Superior temporal gyrus (tissue), 1 donor: ENCODE measurements at regions not wholly inside any gene's neighbourhood (a gene's known extent, or its start where the extent isn't known, plus 50 kb on each side); places are given as distances from the start of the nearest gene placed in this dataset.

ENCODE experiments used
- DNase-seq: peaks from one replicate; pipeline ENCODE4 v3.0.0-alpha.2; 2016; ENCODE audit errors: extremely low spot score

DNA sequence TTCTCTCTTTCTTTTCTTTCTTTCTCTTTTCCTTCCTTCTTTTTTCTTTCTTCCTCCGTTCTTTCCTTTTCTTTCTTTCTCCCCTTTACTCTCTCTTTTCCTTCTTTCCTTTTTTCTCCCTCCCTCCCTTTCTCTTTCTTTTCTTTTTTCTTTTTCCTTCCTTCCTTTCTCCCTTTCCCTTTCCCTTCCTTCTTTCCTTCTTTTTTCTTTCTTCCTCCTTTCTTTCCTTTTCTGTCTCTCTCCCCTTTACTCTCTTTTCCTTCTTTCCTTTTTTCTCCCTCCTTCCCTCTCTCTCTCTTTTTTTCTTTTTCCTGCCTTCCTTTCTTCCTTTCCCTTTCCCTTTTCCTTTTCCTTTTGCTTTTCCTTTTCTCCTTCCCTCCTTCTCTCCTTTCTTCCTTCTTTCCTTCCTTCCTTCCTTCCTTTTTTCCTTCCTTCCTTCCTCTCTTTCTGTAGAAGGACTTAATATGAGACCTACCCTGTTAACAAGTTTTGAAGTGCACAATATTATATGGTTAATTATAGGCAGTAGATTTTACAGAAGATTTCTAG is 142.7 kb upstream of the CD180 start:
- no peak for DNase-seq

DNA sequence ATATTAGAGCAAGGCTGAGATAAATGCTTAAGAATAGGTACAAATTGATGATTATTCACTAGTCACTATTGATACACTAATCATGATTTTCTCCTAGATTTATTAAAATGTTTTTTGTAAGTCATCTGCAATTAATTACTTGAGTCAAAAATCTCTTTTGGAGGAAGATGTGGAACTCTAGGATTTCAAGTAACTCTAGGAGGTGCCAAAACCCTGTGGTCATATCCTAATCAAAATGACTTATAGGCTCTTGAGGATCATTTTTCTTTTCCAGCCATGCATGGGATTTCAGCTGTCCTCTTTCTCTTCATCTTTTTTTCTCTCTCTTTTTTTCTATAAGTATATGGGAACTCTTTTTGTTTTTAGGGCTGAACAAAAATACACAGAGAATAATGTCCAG is 141.8 kb upstream of the CD180 start:
- no peak for DNase-seq

DNA sequence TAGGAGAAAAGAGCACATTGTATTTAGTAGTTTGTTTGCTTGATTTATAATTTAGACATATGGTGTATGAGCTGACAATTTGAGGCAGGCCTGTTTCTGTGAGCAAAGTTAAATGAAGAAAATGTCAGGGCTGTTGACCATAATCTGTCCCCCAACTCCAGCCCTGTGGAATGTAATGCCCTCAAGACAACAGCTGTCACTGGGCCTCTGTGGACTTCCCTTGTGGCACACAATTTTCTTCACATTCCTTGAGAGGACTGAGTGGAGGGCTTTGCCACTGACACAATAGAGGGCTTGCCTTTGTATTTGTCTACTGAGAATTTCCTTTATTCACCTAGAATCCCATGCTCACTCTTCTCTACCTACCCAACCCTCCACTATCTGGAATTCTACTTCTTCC is 141.2 kb upstream of the CD180 start:
- no peak for DNase-seq

DNA sequence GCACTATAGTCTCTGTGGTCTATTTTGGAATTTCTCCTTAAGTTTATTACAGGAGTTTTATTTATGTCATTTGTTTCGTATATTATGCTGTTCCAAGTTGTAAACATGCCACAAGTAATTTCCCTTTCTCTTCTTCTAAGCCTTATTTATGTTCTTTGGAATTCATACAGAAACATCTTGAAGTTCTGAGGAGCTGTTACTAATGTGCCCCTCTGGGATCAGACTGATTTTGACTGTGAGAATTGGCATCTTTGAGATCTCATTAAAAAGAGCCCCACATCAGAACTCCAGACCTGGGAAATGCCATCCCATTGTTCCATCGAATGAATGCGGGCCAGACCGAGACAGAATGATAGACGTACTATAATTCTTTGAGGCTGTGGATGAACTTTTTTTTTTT is 138.8 kb upstream of the CD180 start:
- DNase-seq = no peak

DNA sequence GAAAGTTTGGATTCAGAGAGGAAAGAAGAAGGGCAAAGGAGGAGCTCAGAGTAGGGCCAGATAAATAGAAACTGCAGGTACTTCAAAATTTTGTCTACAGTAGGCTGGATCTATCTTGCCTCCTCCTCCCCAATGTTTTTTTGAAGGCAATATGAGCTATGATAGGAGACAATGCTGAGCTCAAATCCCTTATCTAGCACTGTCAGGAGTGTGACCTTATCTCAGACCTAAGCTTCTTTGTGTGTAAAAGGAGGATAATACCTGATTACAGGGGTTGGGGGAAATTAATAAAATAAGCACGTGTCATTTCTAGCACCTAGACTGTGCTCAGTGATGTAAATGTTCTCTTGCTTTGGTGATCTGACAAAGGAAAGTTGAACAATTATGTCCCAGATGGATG is 137.8 kb upstream of the CD180 start:
- DNase-seq = no peak

DNA sequence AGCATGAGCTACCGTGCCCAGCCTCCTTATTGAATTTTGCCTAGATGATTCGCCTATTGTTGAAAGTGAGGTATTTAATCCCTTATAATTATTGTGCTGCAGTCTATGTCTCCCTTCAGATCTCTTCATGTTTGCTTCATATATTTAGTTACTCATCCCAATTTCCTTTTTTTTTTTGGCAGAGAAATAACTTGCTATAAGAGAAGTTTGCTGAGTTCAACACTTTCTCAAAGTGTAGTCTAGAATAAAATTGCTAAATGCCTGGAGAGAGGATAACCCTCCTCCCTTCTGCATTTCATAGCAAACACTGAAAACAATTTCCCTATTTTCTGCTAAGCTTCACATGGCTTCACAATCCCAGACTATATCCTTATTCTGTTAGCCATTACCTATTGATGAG is 136.6 kb upstream of the CD180 start:
- no peak for DNase-seq

DNA sequence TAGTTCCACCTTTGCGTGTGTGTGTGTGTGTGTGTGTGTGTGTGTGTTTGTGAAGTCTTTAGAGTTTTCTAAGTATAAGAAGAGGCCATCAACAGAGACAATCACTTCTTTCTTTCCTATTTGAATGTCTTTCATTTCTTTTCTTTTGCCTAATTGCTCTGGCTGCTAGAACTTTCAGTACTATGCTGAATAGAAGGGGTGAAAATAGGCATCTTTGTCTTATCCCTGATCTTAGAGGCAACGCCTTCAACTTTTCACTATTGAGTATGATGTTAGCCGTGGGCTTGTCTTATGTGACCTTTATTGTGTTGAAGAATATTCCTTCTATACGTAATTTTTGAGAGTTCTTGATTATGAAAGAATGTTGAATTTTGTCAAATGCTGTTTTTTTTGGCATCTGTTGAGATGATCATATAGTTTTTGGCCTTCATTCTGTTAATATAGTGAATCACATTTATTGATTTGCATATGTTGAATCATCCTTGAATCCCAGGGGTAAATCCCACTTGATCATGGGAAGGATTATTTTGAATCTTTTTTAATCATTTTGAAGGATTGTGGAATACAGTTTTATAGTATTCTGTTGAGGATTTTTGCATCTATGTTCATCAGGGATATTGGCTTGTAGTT is 134.8 kb upstream of the CD180 start:
- DNase-seq = no peak

DNA sequence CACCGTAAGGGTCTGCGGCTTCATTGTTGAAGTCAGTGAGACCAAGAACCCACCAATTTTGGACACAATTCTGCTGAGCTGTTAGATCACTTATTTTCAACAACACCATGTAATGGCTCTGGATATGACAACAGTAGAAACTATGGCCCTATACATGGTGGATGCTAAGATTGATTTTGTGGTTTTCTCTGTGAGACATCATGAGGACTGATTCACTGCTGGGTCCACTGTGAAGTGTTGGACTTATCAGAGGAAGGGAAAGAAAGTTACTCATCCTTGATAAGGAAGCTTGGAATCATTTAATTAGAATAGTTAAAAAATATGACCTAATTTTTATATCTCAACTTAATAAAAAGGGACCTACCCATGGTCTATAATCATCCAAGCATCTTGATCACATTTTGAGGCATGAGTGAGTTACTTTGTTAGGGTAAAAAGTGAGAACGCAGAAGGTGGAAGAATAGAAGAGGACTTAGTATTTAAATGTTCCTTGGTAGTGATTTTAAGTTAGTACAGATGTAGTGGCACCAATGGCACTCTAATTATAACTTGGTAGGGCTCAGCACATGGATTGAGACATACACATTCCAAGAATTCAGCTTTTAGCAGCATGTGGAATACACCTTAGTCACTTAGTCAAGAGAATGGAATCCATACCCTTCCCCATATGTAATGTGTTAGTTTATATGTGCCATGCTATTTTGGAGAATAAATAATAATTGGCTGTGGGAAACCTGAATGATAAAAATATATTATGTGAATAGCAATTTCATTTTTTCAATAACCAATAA is 123.5 kb upstream of the CD180 start:
- DNase-seq = no peak

DNA sequence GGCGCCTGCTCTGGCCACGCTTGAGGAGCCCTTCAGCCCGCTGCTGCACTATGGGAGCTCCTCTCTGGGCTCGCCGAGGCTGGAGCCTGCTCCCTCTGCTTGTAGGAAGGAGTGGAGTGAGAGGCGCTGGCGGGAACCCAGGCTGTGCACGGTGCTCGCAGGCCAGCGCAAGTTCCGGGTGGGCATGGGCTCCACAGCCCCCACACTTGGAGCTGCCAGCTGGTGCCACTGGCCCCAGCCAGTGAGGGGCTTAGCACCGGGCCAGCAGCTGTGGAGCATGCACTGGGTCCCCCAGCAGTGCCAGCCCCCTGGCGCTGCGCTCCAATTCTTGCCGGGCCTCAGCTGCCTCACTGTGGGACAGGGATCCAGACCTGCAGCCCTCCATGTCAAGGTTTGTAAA is 122.1 kb upstream of the CD180 start:
- no peak for DNase-seq

DNA sequence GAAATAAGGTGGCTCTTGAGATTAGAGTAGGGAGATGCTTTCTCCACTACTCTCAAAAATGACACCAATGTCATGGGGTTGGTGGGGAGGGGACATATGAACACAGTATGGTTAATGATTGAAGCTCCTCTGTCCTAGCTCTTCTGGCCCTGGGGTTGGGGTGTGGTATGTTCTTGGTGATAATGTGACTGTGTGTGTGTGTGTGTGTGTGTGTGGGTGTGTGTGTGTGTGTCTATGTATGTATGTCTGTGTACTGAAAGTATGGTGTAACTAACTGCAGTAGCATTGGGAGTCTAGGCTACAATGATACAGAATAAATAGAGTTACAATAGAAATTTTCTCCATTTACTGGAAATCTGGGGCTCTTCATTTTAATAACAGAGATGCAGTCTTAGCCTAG is 121.0 kb upstream of the CD180 start:
- no peak for DNase-seq

DNA sequence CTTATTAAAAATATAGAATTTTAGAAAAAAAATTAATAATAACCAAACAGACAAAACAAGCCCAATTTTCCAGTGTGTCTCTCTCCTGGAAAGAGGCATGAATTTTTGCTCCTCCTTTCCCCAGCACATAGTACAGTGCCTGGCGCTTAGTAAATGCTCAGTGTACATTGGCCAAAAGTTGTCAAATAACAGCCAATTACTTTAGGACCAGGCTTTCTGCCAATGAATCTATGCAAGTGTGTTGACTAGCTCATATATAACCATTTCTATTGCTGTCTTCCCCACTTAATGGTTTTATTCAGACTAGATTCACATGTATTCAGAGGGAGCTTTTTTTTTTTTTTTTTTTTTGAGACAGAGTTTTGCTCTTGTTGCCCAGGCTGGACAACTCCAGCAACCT is 120.1 kb upstream of the CD180 start:
- no peak for DNase-seq

DNA sequence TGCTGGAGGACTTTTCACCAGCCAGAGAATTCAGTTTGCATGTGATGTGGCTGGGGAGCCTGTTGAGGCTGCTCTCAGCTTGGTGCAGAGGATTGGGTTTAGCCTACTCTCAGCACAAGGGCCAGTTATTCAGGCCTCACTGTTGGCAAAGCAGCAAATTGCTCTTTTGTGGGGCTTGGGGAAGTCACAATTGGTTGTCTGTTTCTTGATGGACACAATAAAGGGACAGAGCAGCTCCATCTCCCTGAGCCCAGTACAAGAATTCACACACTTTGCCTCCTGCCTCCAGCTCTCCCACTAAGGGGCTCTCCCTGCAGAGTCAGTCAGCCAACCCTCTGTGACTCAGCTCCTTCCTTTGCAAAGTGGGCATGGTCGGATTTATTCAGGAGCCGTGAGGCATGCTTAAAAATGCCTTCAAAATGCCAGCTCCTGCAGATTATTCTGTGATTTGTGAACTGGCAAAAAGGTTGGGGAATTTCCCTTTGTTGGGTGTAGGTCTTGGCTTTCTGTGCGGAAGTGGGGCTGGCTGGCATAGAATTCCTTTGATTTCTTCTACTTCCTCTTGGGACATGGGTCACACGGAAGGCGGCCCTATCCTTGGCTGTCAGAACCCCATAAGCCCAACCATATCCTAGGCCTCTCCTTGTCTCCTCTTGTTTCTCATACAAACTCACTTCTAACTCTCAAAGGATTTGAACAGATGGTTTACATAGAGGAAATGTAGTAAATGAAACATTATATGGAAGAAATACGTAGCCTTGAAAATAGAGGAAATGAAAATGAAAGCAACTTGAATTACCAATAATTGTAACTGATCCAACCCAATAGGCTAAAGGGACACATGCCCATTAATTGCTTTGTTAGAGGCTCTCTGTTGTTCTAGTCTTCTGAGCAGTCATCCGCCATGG is 118.7 kb upstream of the CD180 start:
- peak; percentile 98 for DNase-seq

DNA sequence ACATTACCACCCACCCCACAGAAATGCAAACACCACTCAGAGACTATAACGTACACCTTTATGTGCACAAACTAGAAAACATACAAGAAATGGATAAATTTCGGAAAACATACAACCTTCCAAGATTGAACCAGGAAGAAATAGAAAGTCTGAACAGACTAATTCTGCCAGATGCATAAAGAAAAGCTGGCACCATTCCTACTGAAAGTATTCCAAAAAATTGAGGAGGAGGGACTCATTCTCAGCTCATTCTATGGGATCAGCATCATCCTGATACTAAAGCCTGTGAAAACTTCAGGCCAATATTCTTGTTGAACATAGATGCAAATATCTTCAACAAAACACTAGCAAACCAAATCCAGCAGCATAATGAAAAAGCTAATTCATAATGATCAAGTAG is 115.1 kb upstream of the CD180 start:
- DNase-seq = no peak

DNA sequence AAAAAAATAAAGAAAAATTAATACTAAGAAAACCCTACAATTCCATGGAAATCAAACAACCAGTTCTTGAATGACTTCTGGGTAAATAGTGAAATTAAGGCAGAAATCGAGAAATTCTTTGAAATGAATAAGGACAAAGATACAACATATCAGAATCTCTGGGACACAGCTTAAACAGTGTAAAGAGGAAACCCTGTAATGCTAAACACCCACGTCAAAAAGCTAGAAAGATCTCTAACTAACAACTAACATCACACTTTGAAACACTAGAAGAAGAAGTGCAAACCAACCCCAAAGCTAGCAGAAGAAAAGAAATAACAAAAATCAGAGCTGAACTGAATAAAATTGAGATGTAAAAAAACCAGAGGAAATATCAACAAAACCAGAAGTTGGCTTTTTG is 114.6 kb upstream of the CD180 start:
- no peak for DNase-seq

DNA sequence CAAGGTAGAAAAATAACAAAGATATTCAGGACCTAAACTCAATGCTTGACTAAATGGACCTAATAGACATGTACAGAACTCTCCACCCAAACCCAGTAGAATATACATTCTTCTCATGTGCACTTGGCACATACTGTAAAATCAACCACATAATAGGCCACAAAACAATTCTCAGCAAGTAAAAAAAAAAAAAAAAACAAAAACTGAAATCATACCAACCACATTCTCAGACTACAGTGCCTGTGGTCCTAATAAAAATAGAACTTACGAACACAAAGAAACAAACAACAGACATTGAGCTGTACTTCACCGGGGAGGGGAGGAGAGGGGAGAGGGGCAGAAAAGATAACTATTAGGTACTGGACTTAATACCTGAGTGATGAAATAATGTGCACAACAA is 114.1 kb upstream of the CD180 start:
- no peak for DNase-seq

DNA sequence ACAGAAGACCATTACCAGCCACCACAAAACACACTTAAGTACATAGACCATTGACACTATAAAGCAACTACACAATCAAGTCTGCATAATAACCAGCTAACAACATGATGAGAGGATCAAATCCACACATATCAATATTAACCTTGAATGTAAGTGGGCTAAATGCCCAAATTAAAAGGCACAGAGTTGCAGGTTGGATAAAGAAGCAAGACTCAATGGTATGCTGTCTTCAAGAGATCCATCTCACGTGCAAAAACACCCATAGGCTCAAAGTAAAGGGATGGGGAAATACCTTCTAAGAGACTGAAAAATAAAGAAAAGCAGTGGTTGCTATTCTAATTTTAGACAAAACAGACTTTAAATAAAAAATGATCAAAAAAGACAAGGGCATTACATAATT is 113.6 kb upstream of the CD180 start:
- DNase-seq = no peak

DNA sequence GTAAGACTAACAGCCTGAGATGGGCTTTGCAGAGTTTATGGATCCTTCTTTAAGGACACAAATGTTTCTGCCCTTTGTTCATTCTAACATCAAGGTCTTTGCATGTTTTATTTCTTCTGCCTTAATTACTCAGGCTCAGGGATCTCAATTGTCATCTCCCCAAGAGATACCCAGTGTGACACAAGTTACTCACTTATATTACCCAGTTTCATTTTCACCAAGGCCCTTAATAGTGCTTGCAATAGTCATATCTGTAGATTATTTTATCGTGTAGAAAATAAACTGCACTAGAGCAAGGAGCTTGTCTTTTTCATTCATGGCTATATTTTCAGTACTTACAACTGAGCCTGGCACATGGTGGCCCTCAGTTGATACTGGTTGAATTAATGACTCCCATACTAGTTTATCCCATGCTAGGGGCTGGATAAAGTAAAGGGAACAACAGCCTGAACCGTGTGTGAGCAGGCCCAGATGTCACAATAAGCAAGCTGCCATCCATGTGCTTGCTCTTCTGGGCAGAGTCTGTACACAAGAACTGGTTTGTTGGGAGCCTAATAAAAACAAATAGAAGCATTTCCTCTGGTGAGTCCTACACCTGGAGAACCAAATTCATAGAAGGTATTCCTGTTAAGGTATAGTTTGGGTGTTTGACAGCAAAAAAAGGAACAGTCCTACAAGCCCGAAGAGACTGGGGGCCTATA is 112.5 kb upstream of the CD180 start:
- no peak for DNase-seq

DNA sequence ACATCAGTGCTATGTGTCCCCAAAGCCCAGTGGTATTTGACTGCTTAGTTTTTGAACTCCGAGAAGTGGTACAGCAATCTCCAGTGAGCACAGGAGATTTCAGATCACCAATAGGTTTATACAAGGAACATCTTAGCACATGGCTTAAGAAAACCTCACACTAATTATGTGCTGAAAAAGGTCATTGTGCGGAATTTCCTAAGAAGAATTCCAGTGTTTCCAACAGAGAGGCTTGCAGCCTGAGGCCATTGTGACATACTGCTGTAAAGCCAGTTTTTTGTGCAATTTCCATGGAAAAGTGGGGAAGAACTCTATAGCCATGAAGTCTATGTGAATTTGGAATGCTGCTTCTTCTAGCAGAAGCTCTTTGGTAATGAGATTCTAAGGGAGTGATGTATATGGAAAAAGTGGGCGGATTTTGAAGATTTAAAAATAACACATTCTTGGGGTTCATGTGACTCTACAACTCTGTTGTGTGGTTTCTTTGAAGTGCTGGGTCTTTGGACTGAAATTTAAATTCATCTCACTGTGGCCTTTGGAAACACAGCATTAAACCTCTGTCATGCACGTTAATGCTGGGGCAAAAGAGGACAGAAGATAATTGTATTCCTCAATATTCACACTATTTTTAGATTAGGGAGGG is 110.5 kb upstream of the CD180 start:
- DNase-seq = no peak

DNA sequence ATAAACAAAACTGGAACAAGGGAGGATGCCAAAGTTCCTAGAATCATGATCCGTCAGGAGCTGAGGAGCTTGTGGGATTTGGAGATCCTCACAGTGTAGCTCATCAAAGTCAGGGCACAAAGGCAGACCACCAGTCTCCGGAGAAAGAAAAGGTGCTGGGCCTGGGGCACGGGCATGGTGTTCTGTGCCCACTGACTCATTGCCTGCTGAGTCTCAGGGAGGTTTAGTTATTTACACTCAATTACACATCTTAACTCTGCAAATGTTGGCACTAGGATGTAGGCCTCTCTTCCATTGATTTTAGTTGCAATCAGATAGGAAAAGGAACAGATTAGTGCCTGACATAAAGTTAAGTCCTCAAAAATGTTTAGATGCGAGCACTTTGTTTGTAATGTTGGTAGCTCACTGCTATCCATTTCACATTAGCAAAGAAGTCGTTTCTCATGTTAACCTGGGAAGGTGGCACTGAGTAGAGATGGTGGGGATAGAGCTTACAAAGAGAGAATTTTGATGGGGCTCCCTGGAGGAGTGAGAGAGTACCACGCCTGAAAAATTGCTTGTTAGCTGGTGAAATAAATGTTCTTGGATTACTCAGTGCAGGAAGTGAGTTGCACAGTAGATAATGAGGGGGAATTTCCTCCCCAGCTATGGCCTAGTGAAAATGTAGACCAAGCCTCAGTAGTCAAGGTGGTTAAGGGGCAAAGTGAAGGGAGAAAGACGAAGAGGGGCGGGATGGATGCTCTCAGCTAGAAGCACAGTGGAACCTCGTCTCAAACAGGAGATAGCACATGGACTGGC is 109.5 kb upstream of the CD180 start:
- DNase-seq = no peak

DNA sequence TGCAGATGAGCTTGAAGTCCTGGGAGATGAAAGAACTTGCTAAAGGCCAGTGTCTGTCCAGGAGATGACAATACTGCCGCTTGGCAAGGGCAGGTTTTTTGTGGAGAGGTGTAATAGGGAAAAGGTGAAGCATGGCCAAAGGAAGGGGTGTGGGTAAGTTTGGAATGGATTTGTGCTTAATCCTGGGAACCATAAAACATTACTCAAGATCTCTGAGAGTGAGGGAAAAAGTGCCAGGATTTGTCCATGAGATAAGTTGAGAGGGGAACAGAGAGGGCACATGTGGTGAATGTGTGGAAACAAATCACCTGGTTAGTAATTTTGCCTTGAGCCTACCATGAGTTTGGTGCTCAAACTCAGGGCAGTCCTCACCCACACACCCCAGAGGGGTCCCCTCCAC is 108.8 kb upstream of the CD180 start:
- no peak for DNase-seq
